Fibroblast of lung (primary cell): ENCODE measurements at regions not wholly inside any gene's neighbourhood (a gene's known extent, or its start where the extent isn't known, plus 50 kb on each side); places are given as distances from the start of the nearest gene placed in this dataset.

Source experiments
- EZH2 ChIP-seq: IDR thresholded peaks from 2 replicates; pipeline ENCODE4 v1.5.1; 2012; ENCODE audit warnings: low read length, control low read depth, mild to moderate bottlenecking; ENCODE audit errors: missing control alignments
- TF ChIP-seq, protein P1 (sequence below), 2 donors: IDR thresholded peaks in 1 of 2; conservative IDR thresholded peaks in 1 of 2; 1 replicate in 1 of 2; 2 replicates in 1 of 2; pipeline ENCODE4 v1.5.1; 2011 to 2012; ENCODE audit warnings: low read length in 2 of 2, control low read depth in 1 of 2, inconsistent platforms in 1 of 2, low read depth in 1 of 2, mild to moderate bottlenecking in 1 of 2

DNA sequence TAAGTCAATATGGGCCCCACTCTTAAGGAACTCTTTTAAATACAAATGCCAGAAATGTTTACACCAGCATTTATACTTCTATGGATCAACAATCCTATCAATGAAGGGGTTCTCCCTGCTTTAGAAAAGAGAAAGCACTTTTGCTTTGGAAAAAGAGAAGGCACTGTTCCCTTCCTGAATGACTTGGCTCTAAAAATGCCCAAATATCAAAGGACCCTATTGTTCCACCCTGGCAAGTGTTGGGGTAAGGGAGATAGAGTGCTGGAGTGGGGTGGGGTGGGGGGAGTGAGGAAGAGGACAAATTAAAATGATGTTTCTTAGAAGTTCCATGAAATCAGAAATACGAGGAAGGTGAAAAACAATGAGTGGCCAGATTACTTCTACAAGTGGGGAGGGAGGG lies 131.6 kb upstream of the GRIN2B start:
- TF ChIP-seq, protein P1, sequence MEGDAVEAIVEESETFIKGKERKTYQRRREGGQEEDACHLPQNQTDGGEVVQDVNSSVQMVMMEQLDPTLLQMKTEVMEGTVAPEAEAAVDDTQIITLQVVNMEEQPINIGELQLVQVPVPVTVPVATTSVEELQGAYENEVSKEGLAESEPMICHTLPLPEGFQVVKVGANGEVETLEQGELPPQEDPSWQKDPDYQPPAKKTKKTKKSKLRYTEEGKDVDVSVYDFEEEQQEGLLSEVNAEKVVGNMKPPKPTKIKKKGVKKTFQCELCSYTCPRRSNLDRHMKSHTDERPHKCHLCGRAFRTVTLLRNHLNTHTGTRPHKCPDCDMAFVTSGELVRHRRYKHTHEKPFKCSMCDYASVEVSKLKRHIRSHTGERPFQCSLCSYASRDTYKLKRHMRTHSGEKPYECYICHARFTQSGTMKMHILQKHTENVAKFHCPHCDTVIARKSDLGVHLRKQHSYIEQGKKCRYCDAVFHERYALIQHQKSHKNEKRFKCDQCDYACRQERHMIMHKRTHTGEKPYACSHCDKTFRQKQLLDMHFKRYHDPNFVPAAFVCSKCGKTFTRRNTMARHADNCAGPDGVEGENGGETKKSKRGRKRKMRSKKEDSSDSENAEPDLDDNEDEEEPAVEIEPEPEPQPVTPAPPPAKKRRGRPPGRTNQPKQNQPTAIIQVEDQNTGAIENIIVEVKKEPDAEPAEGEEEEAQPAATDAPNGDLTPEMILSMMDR (conservative IDR thresholded peaks at IDR 0.05 in 1 of 2, IDR thresholded peaks at IDR 0.05 in 1 of 2; ENCODE audit: low read depth in 1 of 2, low read length in 2 of 2) = no peak
- no peak for TF ChIP-seq EZH2
